ENCODE measurements at regions not wholly inside any gene's neighbourhood (a gene's known extent, or its start where the extent isn't known, plus 50 kb on each side); places are given as distances from the start of the nearest gene placed in this dataset.

GRCh38 chr17:72592967-72593325, 472.1 kb downstream of the SOX9 start:
- TF ChIP-seq CTCF (IDR thresholded peaks at IDR 0.05): no peak
- TF ChIP-seq POLR2A (IDR thresholded peaks at IDR 0.05): no peak
